Right atrium auricular region (tissue), 2 donors: ENCODE measurements at regions not wholly inside any gene's neighbourhood (a gene's known extent, or its start where the extent isn't known, plus 50 kb on each side); places are given as distances from the start of the nearest gene placed in this dataset.

ENCODE experiments used
- DNase-seq: peaks from one replicate; pipeline ENCODE4 v3.0.0-alpha.2; 2019; ENCODE audit warnings: low spot score
- H3K27ac ChIP-seq, 2 donors: fragments of 200-600 bp; sonication (generic); 1 replicate in 1 of 2; 2 replicates in 1 of 2; pipeline ENCODE4 v1.5.1; 2016 to 2019
- H3K27me3 ChIP-seq, 2 donors: fragments of 200-600 bp; sonication (generic); one replicate each; pipeline versions ENCODE4 v1.5.1 to v1.6.0; 2017 to 2019
- H3K36me3 ChIP-seq: fragments of 200-600 bp; sonication (generic); one replicate; pipeline ENCODE4 v1.5.1; 2016
- H3K4me1 ChIP-seq, 2 donors: fragments of 200-600 bp; sonication (generic); one replicate each; pipeline versions ENCODE4 v1.5.1 to v1.6.0; 2017 to 2019
- H3K4me3 ChIP-seq, 2 donors: fragments of 200-600 bp; sonication (generic); 1 replicate in 1 of 2; 2 replicates in 1 of 2; pipeline ENCODE4 v1.5.1; 2017 to 2019; ENCODE audit warnings: mild to moderate bottlenecking in 1 of 2, moderate library complexity in 1 of 2
- H3K9me3 ChIP-seq, 2 donors: fragments of 200-600 bp; sonication (generic); one replicate each; pipeline ENCODE4 v1.5.1; 2019
- CTCF ChIP-seq, 2 donors: fragments of 200-600 bp; sonication (generic); IDR thresholded peaks; one replicate each; pipeline ENCODE4 v1.5.1; 2019; ENCODE audit warnings: antibody characterized with exemption in 2 of 2

GRCh38 chr7:47132471-47132870 lies 449.4 kb downstream of the TNS3 start:
- no peak for TF ChIP-seq CTCF (IDR thresholded peaks at IDR 0.05)
- DNase-seq, result no peak
- Histone ChIP-seq H3K27me3 (no peaks in the 10 kb centered on the region), H3K9me3 (no peaks in the 10 kb centered on the region), H3K4me1 (no peaks in the 10 kb centered on the region), H3K36me3 (no peaks in the 10 kb centered on the region), H3K27ac (no peak overlapping the region), H3K4me3 (no peak overlapping the region)

GRCh38 chr7:47128700-47129099 lies 453.2 kb downstream of the TNS3 start:
- DNase-seq, result no peak
- TF ChIP-seq CTCF (IDR thresholded peaks at IDR 0.05), result no peak
- Histone ChIP-seq H3K36me3 (no peaks in the 10 kb centered on the region), H3K27me3 (no peaks in the 10 kb centered on the region), H3K4me3 (no peak overlapping the region), H3K27ac (no peak overlapping the region), H3K4me1 (no peaks in the 10 kb centered on the region), H3K9me3 (no peaks in the 10 kb centered on the region)

GRCh38 chr7:47125529-47125928 lies 456.4 kb downstream of the TNS3 start:
- Histone ChIP-seq H3K4me3 (no peak overlapping the region), H3K36me3 (no peaks in the 10 kb centered on the region), H3K4me1 (no peaks in the 10 kb centered on the region), H3K27ac (no peak overlapping the region), H3K27me3 (no peaks in the 10 kb centered on the region), H3K9me3 (no peaks in the 10 kb centered on the region)
- no peak for TF ChIP-seq CTCF (IDR thresholded peaks at IDR 0.05)
- DNase-seq, result no peak

- Histone ChIP-seq H3K4me3 (no peak overlapping the region), H3K27ac (no peak overlapping the region), H3K27me3 (no peaks in the 10 kb centered on the region), H3K9me3 (no peaks in the 10 kb centered on the region), H3K36me3 (no peaks in the 10 kb centered on the region), H3K4me1 (no peaks in the 10 kb centered on the region)
- DNase-seq, result no peak
- TF ChIP-seq CTCF (IDR thresholded peaks at IDR 0.05), result no peak
These were observed 462.5 kb downstream of the TNS3 start for GRCh38 chr7:47119261-47119865.

GRCh38 chr7:47104206-47104549 lies 477.7 kb downstream of the TNS3 start:
- H3K27ac ChIP-seq, result no peak overlapping the region
- DNase-seq, result no peak
- no peaks in the 10 kb centered on the region for H3K4me1 ChIP-seq
- H3K27me3 ChIP-seq, result no peaks in the 10 kb centered on the region
- no peaks in the 10 kb centered on the region for H3K9me3 ChIP-seq
- H3K36me3 ChIP-seq, result no peaks in the 10 kb centered on the region
- no peak overlapping the region for H3K4me3 ChIP-seq
- TF ChIP-seq CTCF (IDR thresholded peaks at IDR 0.05), result no peak

GRCh38 chr7:47103498-47104205 lies 478.3 kb downstream of the TNS3 start:
- Histone ChIP-seq H3K27ac (no peak overlapping the region), H3K36me3 (no peaks in the 10 kb centered on the region), H3K27me3 (no peaks in the 10 kb centered on the region), H3K4me1 (no peaks in the 10 kb centered on the region), H3K9me3 (no peaks in the 10 kb centered on the region), H3K4me3 (no peak overlapping the region)
- TF ChIP-seq CTCF (IDR thresholded peaks at IDR 0.05), result no peak
- no peak for DNase-seq
